Central memory CD4-positive, alpha-beta T cell (primary cell): ENCODE measurements at regions not wholly inside any gene's neighbourhood (a gene's known extent, or its start where the extent isn't known, plus 50 kb on each side); places are given as distances from the start of the nearest gene placed in this dataset.
A peak's percentile ranks its signal among the peaks of the same experiment; 100 is the strongest.
"Not testable (repeated sequence)": the region's sequence is repeated elsewhere in the genome, so short reads cannot be mapped to it uniquely, and the experiment has no call there.

Source experiments
- DNase-seq: peaks from one replicate; pipeline ENCODE4 v3.0.0; 2022

DNA sequence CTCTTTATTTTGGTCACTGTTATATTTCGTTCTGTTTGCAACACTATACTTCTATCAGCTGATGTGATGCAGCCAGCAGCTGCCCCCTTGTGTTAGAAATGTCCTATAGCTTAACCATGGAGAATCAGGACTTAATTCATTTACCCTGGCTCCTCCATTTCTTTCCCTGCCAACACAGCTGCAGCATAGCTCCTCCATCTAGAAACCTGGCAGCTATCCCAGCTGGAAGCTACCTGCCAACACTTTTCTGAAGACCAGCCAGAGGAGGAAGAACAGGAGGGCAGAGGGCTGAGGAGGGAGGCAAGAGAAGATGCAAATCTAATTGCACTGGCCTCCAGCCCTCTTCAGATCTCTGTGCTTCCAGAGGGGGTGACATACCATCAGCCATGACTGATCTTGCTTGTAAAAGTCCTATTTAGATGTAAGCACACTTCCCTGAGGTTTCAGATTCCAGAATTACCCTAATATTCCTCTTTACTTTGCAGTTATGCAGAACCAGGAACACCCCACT, 156.8 kb upstream of the TMEM260 start:
- DNase-seq, result peak; percentile 17

DNA sequence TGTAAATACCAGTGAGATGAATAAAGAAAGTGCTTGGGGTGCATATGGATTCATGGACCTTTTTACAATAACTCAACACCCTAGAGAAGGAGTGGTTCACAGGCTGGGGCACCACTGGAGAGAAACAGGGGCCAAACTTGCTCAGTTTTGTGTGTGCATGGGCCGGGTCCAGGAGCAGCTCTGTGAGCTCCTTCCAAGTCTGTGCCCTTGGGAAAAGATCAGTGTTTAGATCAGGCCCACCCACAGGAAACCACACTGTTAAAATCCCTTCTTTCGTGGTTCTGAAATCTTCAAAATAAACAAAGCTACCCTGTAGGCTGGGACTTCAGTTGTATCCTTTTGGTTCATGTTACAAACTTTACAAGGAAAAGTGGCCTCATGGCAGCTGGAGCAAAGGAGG, 156.1 kb upstream of the TMEM260 start:
- DNase-seq, result no peak

DNA sequence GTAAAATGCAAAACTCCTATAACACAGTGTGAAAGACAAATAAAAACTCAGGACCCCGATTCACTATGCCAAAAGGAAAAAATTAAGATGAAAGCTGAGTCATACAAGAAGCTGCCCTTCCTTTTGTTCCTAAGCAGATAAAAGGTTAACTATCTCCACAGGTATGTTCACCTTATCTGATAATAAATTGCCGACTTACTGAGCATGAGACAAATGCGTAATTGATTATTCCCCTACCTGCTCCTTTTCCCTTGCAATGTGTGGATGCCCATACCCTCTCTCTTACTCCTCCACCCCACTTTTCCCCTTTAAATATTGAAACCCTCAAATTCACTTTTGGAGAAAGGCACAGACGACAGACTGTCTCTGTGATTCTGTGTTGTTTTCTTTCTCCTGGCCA, 148.6 kb upstream of the TMEM260 start:
- no peak for DNase-seq

DNA sequence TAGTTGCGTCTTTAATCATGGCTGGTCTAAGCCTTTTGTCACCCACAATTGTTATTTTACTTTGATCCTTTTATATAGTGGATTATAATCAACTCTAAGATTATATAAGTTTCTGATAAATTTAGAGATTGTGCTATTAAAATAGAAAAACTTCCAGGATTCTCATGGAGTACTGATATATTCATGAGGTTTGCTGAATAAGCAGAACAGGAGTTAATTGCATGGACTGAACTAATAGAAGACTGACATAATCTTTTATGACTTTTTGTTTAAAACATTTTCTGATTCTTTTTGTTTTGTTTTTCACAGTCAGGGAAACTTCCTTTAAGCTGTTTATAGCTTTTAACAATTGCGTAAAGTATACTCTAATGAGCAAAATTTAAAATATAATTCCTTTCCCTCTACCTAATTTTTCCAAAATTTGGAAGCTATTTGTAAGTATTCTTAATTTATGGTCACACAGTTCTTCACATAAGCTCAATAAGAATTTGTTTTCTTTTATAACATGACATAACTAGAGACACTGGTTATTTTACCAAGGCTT, 129.9 kb upstream of the TMEM260 start:
- DNase-seq, result no peak

DNA sequence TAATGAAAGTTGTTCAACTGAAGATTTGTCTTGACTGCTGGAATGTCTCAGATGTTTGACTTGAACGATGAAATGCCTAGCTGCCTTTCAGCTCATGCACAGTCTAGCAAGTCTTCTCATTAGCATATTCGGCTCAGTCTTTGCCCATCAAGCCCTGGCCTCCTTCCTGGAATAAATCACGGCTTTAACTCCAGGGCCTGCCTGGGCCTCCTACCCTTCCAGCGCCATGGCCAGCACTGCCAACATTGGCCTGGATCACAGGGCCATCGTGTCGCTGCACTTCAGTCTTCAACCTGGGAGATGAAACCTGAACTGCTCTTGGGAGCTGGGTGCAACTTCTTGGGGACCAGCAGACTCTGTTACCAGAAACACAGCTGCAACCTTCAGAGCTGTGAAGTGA, 126.7 kb upstream of the TMEM260 start:
- no peak for DNase-seq

DNA sequence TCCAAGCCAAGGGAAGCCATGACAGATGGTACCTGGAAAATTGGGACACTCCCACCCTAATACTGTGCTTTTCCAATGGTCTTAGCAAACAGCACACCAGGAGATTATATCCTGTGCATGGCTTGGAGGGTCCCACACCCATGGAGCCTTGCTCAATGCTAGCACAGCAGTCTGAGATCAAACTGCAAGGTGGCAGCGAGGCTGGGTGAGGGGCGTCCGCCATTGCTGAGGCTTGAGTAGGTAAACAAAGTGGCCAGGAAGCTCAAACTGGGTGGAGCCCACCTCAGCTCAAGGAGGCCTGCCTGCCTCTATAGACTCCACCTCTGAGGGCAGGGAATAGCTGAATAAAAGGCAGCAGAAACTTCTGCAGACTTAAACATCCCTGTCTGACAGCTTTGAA, 124.9 kb upstream of the TMEM260 start:
- not testable (repeated sequence) for DNase-seq

DNA sequence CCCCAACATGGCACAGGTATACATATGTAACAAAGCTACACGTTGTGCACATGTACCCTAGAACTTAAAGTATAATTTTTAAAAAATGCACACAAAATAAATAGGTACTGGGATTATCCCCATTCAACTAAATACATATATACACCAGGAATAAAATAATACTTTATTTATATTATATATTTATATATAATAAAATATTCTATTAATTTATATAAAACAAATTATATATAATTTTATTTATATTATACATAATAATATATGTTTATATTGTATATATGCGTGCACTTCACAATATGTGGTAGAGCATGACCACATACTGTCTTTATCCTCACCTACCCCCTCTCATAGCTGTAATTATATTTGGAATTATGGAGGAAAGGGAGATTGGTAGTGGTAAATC, 119.1 kb upstream of the TMEM260 start:
- no peak for DNase-seq

DNA sequence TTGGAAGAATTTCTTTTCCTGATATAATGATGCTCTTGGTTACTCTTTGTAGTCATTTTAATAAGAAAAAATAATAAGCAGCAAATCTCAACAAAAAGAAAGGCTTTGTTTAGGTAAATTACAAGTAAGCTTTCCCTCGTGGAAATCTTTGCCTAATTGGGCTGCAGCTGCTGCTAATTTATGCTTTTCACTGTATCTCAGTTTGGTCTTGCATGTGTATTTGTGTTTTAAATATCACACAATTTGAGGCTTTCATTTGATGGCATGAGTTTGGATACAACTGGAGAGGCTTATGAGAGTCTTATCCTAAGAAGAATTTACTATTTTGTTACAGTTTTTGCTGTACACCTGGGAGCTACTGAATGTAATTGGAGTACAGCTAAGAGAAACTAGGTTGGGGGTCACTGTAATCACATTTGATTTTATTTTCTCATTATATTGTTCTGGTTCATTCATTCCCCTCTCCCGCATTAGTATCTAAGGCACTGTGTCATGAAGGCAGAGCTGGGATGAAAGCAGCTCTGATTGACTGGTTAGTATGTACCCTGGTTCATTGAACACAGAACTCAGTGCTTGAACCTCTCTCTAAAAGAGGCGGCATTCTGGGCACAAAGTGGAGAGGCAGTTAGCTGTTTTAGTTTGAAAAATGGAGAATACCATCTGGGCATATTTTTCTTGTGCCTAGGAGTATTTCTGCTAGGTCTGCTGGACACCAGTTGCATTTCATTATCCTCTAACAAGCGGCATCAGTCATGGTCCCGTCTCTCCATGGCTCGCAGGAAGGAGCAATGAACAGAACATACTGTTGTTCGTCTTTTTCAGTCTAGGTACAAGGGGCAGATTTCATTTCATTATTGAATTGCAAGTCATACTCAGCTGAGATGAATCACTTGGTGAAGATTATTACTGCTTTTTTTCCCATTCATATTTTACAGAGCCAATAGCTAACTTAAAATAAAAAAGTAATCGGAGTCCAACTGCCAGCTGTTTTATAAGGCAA, 118.0 kb upstream of the TMEM260 start:
- no peak for DNase-seq

DNA sequence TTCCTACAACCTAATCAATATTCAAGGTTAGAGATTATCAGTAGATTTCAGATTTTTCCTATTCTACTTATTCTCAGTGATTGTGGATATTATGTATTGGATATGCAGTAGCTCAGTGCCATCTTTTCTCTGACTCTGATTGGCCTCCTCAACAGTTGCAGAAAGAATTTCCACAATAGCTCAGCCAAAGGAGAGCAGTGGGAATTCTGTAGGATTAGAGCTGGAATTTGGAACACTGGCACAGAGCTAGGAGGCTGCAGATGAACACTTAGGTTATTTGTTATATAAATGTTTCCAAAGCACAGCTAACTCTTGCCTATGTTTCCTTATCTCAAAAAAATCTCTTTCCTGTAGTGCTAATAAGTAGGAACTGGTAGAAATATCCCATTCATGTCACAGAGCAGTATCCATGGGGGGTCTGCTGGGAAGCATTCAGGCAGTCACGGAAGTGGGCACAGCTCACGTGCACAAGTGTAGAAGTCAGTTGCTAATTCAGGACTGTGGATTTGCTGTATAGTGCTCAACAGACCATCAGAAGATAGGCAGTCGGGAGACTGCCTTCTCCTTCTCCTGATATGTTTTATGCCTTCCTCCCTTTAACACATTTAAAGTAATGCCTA, 116.2 kb upstream of the TMEM260 start:
- DNase-seq, result no peak

DNA sequence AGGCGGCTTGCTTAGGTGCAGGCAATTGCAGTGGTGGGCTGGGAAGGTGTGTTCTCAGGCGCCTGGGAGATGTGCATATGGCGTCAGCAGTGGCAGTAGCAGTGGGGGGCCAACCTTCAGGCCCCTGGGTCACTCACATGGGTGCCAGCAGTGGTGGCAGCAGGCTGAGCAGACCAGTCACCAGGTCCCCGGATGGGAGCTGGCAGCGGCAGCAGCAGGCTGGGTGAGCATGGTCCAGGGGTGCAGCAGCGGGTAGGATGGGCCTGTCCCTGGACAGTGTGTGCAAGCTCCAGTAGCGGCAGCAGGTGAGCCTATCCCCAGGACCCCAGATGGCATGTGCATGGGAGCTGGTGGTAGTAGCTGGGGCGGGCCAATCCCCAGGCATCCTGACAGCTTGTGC, 108.5 kb upstream of the TMEM260 start:
- DNase-seq, result no peak

DNA sequence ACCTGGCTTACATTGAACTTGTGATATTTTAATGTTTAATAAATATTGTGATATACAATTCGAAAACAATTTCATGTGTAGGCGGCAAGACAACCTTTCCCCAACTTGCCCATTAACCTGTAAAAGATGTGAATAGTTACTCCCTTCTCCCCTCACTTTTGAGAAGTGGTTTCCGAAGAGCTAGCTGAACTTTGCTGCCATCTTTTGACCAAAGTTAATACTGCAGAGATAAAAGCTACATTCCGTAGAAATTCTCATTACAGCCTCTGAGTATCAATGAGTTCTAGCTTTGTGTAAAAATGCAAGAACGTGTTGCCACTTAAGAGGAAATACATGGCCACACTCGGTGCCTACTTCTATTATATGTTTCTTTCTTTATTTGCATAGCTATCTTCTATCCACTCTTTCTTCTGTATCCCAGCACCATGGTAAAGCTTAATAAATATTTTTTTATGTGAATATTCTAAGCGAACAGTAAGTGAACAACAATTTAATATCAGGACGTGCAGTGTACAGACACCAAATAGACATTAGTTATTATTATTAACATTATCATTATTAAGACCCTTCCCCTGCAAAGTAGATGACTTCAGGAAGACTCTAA, 105.1 kb upstream of the TMEM260 start:
- peak; percentile 29 for DNase-seq

DNA sequence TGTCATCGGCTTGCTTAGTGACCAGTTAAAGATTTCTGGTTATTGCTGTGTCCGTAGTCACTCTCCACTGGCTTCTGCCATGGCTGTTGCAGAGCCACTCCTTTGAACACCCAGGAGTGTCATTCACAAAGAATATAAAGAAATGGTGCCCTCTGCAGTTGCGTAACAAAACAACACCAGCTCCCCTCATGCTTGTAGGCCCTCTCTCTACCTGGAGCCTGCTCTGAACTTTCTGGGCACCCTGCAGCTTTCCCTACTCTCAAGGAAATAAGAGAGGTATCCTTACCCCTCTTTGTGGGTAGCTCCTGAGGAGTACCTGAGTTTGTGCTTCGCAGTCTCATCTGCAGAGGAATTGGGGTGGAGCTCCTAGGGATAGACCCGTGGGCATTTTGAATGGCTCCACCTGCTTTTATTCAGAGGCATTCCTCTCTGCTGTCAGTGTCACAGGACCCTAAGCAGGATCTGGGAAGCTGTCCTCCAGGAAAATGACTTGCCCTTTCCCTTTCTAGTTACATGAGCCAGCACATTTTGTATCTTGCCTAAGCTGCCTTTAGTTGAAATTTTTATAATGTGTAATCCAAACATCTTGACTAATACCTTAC, 97.2 kb upstream of the TMEM260 start:
- no peak for DNase-seq

DNA sequence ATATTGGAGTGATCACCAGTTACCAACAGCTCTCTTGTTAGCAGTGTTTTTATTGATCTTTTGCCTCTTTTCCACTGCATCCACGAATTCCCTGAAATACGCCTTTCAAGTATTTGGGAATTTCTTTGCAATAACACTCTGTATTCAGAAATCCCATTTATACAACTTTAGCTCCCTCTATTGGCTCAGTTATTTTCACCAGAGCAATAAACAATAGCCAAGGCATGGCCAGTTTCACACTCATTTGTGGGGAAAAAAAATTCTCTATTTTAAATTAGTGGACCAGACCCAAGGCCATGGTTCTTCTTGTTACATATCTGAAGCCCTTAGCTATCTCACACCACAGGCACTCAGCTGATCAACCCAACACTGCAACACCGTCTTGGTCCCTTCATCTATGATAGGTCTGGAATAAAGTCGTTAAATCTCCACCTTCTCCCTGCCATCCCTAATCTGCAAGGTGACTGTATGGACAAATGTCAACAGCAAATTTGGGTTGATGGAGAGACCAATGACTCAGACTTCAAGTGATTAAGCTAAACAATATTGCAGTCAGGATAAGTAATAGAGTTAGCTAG, 92.4 kb upstream of the TMEM260 start:
- DNase-seq, result no peak

DNA sequence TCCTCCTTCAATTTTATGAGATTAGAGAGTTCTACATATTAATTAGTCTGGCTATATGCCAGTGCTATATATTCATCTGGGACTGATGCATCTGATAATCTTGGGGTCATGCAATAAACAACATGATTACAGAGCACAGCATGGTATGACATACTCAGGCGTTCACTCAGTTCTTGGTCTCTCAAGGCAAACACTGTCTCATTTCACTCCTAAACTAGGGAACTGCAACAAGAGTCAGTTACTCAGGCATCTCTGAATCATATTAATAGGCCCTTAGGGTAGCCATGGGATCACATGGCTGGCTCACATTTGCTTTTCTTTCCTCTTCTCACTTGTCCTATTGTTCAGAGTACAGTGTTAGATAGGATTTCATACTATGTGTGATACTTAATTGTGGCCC, 91.8 kb upstream of the TMEM260 start:
- no peak for DNase-seq

DNA sequence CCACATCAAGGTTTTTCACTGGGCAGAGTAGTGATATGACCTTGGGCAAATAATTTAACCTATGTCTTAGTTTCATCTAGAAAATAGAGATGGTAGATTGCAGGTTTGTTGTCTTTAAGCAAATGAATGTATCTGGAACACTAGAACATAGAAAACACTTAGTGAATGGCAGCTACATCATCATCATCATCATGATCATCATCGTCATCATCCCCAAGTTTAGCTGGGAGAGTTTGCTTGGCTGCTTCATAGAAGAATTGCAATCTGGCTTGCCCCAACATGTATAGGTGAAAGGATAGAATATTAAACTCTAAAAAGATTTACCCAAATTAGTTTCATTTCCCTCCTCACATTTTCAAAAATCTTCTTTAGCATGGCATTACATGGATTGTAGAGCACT, 91.3 kb upstream of the TMEM260 start:
- no peak for DNase-seq

DNA sequence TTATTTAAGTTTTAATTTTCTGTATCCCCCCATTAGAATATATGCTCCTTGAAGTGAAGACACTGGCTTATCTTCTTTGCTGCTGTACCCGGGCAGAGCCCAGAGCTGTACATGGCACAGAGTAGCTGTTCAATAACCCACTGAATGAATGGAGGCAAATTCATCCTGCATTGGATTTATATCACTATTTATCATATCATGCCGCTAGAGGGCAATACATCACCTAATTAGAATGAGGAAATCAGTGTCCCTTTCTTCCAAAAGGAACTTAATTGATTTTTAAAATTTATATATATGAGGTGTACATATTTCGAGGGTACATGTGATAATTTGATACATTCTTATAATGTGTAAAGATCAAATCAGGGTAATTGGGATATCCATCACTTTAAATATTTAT, 89.2 kb upstream of the TMEM260 start:
- peak; percentile 14 for DNase-seq

DNA sequence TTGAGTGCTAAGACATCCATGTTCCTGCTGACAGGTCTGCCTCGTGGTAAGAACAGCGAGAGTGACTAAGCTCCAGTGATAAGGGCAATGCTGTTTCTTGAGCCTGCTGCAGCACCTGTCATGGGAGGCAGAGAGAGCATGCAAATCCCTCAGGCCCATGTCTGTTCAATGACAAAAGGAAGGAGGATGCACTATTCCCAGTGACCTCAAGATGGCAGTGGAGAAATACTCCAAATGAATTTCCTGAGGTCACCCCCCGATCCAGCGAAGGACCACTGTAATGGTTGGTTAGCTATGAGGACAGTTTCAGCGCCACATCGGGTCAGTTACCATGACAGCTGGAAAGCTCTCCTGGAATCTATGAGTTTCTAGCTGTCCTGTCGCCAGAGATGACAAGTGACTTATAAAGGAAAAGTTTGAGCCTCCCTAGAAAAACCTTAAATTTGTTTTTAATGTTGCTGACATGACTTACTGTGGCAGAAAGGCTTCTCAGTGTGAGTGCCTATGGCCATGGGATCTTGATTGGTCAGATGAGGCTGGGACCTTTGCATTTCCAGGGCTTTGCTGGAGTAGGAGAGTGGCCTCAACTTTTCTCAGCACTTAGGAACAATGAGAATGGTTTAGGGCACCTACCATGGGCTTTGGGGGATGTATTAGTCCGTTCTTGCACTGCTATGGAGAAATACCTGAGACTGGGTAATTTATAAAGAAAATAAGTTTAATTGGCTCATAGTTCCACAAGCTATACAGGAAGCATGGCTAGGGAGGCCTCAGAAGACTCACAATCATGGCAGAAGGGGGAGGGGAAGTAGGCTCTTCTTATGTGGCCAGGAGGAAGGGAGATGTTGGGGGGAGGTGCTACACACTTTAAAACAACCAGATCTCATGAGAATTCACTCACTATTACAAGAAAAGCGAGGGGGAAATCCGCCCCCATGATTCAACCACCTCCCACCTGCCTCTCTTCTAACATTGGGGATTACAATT, 88.0 kb upstream of the TMEM260 start:
- DNase-seq, result no peak

DNA sequence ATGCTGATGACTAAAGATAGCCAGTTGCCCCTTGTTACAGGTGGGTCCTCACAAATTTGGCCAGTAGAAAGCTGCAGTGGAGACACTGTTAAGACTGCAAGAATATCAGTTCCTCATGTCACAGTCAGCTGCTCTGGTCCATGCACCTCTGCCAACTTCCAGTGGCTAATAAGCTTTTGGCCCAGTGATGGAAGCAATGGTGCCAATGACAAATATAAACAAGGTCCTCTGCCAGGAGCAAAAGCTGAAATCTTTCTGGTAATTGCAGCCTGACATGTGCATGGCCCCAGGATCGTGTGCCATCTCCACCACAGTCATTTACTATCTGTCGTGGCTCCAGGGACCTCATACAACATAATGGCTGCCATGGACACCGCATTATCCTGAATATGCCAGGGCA, 85.4 kb upstream of the TMEM260 start:
- no peak for DNase-seq

DNA sequence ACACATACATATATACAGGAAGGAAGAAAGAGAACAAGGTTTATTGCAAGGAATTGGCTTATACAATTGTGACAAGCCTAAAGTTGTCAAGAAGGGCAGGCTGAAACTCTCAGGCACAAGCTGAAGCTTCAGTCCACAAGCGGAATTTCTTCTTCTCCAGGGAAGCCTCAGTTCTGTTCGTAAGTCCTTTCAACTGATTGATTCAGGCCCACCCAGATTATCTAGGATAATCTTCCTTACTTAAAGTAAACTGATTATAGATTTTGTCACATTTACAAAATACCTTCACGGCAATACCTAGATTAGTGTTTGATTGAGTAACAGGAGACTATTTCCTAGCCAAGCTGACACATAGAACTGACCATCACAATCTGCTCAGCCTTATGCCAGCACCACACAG, 81.5 kb upstream of the TMEM260 start:
- no peak for DNase-seq

DNA sequence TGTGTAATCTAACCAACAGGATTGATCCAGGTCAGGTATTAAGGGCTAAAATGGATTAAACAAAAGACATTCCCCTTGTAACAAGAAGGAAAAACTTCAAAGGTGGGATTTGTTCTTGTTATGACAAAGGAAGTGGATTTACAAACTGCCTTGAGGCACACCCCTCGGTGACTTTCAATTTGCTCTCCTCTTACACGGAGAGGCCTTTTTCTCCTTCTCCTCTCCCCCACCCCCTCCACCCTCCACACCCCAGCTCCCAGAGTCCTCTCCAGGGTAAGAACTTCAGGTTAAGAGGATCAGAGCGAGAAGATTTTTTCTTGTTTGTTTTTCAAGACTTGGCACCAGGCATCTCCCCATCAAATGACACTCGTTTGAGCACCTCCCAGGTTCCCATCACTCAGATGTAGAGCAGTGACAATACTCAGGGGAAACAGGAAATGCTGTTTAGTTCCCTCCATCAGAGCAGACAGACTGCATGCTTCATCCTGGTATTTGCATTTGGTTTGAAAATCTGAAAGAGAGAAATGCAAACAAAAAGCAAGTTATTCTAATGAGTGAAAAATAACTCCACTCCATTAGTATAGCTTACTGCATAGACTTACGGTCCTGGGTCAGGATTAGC, 77.6 kb upstream of the TMEM260 start:
- no peak for DNase-seq

DNA sequence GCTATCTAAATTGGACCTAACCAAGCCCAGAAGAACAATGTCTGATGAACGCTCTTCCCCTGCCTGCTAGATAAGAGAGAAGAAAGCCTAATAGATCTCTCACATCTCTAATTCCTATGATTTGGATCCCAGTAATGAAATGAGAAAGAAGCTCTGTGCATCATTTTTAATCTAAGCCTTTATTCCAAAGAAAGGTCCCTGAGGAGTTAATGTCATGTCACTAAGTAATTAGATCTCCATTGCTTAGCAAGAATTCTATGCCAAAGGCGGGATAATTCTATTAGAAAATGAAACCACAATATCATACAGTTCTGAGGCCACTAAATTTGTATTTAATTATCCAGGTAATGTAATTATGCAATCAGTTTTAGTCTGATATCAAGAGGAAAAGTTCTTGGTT, 74.2 kb upstream of the TMEM260 start:
- no peak for DNase-seq
